Progenitor cell of endocrine pancreas (in vitro differentiated cells): ENCODE measurements at regions not wholly inside any gene's neighbourhood (a gene's known extent, or its start where the extent isn't known, plus 50 kb on each side); places are given as distances from the start of the nearest gene placed in this dataset.

Source experiments
- DNase-seq: peaks from one replicate; pipeline ENCODE4 v3.0.0; 2021; ENCODE audit warnings: low spot score; ENCODE audit not compliant: unreplicated experiment
- H3K27ac Mint-ChIP-seq: 2 replicates; pipeline ENCODE4 v1.8.0; 2021; ENCODE audit warnings: mild to moderate bottlenecking, moderate library complexity, mixed read lengths
- H3K27me3 Mint-ChIP-seq: 2 replicates; pipeline ENCODE4 v1.8.0; 2021; ENCODE audit warnings: mixed read lengths
- H3K36me3 Mint-ChIP-seq: 2 replicates; pipeline ENCODE4 v1.8.0; 2022; ENCODE audit warnings: mixed read lengths; ENCODE audit not compliant: insufficient read depth
- H3K4me1 Mint-ChIP-seq: 2 replicates; pipeline ENCODE4 v1.8.0; 2021; ENCODE audit warnings: low read depth, mixed read lengths
- H3K4me3 Mint-ChIP-seq: 2 replicates; pipeline ENCODE4 v1.8.0; 2021; ENCODE audit warnings: low read depth, mild to moderate bottlenecking, moderate library complexity, mixed read lengths
- H3K9me3 Mint-ChIP-seq: 2 replicates; pipeline ENCODE4 v1.8.0; 2021; ENCODE audit warnings: low read depth, mixed read lengths
- TF ChIP-seq, protein P1 (sequence below): fragments of 200-600 bp; sonication (generic); IDR thresholded peaks from one replicate; pipeline ENCODE4 v1.5.0; 2021; ENCODE audit warnings: antibody characterized with exemption, mild to moderate bottlenecking; ENCODE audit not compliant: unreplicated experiment

GRCh38 chr4:100695871-100696270 lies 178.0 kb upstream of the EMCN start:
- no peaks in the 10 kb centered on the region for H3K27me3 Mint-ChIP-seq
- H3K27ac Mint-ChIP-seq = no peak overlapping the region
- no peaks in the 10 kb centered on the region for H3K36me3 Mint-ChIP-seq
- H3K4me3 Mint-ChIP-seq = no peak overlapping the region
- no peak for DNase-seq
- TF ChIP-seq, protein P1, sequence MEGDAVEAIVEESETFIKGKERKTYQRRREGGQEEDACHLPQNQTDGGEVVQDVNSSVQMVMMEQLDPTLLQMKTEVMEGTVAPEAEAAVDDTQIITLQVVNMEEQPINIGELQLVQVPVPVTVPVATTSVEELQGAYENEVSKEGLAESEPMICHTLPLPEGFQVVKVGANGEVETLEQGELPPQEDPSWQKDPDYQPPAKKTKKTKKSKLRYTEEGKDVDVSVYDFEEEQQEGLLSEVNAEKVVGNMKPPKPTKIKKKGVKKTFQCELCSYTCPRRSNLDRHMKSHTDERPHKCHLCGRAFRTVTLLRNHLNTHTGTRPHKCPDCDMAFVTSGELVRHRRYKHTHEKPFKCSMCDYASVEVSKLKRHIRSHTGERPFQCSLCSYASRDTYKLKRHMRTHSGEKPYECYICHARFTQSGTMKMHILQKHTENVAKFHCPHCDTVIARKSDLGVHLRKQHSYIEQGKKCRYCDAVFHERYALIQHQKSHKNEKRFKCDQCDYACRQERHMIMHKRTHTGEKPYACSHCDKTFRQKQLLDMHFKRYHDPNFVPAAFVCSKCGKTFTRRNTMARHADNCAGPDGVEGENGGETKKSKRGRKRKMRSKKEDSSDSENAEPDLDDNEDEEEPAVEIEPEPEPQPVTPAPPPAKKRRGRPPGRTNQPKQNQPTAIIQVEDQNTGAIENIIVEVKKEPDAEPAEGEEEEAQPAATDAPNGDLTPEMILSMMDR = no peak
- peaks cover 14% of the 10 kb centered on the region for H3K4me1 Mint-ChIP-seq
- H3K9me3 Mint-ChIP-seq = peaks cover 3% of the 10 kb centered on the region

DNA sequence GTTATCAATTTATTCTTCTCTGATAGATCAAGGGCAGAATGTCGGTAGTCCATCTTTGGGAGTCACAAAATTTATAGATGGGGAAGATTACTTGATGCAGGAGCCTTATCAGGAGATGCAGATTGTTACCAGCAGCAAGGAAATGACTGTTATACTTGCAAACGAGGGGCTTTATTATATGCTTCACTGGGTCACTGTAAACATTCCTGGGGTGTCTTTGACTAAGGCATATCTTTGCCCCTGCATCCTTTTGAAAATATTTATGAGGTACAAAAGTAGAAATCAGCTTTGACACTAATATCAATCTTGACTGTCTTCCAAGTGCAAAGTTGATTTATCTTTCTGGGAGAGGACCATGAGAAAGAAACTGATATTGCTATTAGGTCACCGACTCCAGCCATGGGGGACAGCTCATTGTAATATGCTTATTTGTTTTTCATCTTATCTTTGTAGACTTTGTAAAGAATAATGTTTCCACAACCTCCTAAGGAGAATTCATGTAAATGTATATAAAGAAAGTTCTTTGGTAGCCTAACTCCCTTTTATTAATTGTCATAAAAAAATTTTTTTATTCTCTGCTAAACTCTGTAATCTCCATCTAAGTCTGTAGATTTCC lies 177.3 kb upstream of the EMCN start:
- no peaks in the 10 kb centered on the region for H3K27me3 Mint-ChIP-seq
- H3K9me3 Mint-ChIP-seq = peaks cover 3% of the 10 kb centered on the region
- TF ChIP-seq, protein P1 = no peak
- H3K4me1 Mint-ChIP-seq = peaks cover 14% of the 10 kb centered on the region
- no peak for DNase-seq
- H3K27ac Mint-ChIP-seq = no peak overlapping the region
- H3K4me3 Mint-ChIP-seq = no peak overlapping the region
- H3K36me3 Mint-ChIP-seq = no peaks in the 10 kb centered on the region

- peaks cover 14% of the 10 kb centered on the region for H3K4me1 Mint-ChIP-seq
- no peaks in the 10 kb centered on the region for H3K36me3 Mint-ChIP-seq
- peaks cover 3% of the 10 kb centered on the region for H3K9me3 Mint-ChIP-seq
- DNase-seq = no peak
- no peak overlapping the region for H3K4me3 Mint-ChIP-seq
- H3K27ac Mint-ChIP-seq = no peak overlapping the region
- TF ChIP-seq, protein P1 = no peak
- no peaks in the 10 kb centered on the region for H3K27me3 Mint-ChIP-seq
Observed at GRCh38 chr4:100694467-100694866, 176.6 kb upstream of the EMCN start.

DNA sequence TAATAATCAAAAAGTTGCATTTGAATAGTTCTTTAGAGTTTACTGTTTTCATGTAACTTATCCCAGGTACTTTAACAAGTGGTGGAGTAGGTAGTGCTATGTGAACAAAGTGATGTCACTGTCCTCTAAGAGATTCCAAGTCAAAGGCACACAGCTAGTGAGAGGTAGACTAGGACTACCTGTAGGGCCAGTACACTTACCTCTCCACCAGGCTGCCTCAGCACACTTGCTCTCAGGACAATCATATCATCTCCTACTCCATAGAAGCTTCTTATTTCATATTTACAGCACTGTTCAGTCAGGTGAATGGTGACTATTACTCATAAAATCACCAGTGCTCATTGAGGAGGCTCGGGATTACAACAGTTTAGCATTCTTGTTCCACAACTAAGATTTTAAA lies 173.0 kb upstream of the EMCN start:
- Mint-ChIP-seq H3K4me3 (no peak overlapping the region), H3K27ac (no peak overlapping the region), H3K4me1 (peaks cover 5% of the 10 kb centered on the region)

DNA sequence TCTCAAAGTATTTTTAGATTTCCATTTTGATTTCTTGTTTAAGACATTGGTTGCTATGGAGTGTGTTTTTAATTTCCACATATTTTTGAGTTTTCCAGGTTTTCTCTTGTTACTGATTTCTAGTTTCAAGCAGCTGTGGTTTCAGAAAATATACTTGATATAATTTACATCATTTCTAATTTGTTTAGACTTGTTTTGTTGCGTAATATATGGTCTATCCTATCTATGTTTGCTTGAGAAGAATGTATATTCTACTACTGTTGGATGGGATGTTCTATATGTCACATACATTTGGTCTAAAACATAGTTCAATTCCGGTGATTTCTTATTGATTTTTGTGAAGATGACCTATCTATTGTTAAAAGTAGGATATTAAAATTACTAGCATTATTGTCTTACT lies 170.5 kb upstream of the EMCN start:
- no peaks in the 10 kb centered on the region for H3K4me1 Mint-ChIP-seq
- H3K4me3 Mint-ChIP-seq = no peak overlapping the region
- H3K27me3 Mint-ChIP-seq = no peaks in the 10 kb centered on the region
- TF ChIP-seq, protein P1 = no peak
- no peak for DNase-seq
- no peak overlapping the region for H3K27ac Mint-ChIP-seq
- H3K9me3 Mint-ChIP-seq = peaks cover 4% of the 10 kb centered on the region
- H3K36me3 Mint-ChIP-seq = no peaks in the 10 kb centered on the region

More for the DNA sequence above, 173.0 kb upstream of the EMCN start:
- H3K9me3 Mint-ChIP-seq = peaks cover 3% of the 10 kb centered on the region
- no peaks in the 10 kb centered on the region for H3K27me3 Mint-ChIP-seq
- DNase-seq = no peak
- no peaks in the 10 kb centered on the region for H3K36me3 Mint-ChIP-seq
- TF ChIP-seq, protein P1 = no peak
